Muscle of leg (tissue), 3 donors: ENCODE measurements at regions not wholly inside any gene's neighbourhood (a gene's known extent, or its start where the extent isn't known, plus 50 kb on each side); places are given as distances from the start of the nearest gene placed in this dataset.

Experiments
- DNase-seq: peaks from one replicate; pipeline ENCODE4 v3.0.0; 2013
- H3K27ac ChIP-seq: one replicate; pipeline ENCODE4 v1.5.1; 2013; ENCODE audit warnings: mild to moderate bottlenecking, low read length, control low read depth
- H3K27me3 ChIP-seq: one replicate; pipeline ENCODE4 v1.6.1; 2013; ENCODE audit warnings: low read length; ENCODE audit not compliant: control insufficient read depth, insufficient read depth
- H3K36me3 ChIP-seq: one replicate; pipeline ENCODE4 v1.6.1; 2013; ENCODE audit warnings: low read length; ENCODE audit not compliant: control insufficient read depth, insufficient read depth
- H3K4me1 ChIP-seq: one replicate; pipeline ENCODE4 v1.6.1; 2013; ENCODE audit warnings: low read length; ENCODE audit not compliant: control insufficient read depth, insufficient read depth
- H3K4me3 ChIP-seq: one replicate; pipeline ENCODE4 v1.5.1; 2013; ENCODE audit warnings: low read length, control low read depth
- H3K9me3 ChIP-seq: replicated peaks from 2 replicates; pipeline ENCODE4 v1.6.1; 2013; ENCODE audit warnings: low read depth, low read length; ENCODE audit not compliant: control insufficient read depth
- WGBS: methylation state at CpG from one replicate; pipeline ENCODE4 v1.1.5; 2013; ENCODE audit warnings: missing lambda C conversion rate; ENCODE audit not compliant: insufficient coverage; 5-methylcytosine and 5-hydroxymethylcytosine counted together

DNA sequence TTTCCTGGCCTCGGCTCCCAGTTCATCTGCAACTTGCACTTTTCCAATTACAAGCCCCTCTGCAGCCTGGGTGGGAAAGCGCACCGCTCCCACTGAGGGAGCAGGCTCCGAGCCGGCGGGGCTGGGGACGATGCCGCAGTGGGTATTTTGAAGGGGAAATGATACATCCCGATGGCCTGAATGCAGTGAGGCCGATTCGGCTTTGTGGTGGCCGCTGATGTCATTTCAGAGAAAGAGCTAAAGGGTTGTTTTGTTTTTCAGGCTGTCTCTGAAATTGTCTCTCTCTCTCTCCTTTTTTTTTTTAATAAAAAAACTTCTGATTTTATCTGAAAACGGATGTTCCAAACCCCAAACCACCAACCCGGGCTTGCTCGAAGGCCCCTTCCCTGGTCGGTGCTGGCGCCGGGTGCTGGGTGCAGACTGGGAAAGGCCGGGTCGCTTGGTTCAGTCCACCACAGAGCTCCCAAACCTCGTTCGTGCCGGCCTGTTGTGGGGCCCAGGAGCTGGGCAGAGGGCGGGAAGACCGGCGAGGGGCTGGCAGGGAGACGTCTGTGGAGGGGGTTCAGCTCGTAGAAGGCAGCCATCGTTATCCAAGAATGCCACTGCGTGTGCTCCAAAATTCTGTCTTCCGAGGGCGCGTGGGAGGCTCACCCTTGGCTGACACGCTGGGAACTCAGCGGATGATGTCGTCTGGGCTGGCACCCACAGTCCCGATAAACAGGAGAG, 102.8 kb downstream of the FOXL1 start:
- peaks cover 10% of the 10 kb centered on the region for H3K4me1 ChIP-seq
- DNase-seq, result no peak
- 74% methylated on average over 25 of the region's 37 CpGs for WGBS
- H3K4me3 ChIP-seq, result no peak overlapping the region
- H3K9me3 ChIP-seq, result no peaks in the 10 kb centered on the region
- H3K27ac ChIP-seq, result peak overlapping the region; percentile 42
- H3K27me3 ChIP-seq, result peaks cover 39% of the 10 kb centered on the region
- no peaks in the 10 kb centered on the region for H3K36me3 ChIP-seq

DNA sequence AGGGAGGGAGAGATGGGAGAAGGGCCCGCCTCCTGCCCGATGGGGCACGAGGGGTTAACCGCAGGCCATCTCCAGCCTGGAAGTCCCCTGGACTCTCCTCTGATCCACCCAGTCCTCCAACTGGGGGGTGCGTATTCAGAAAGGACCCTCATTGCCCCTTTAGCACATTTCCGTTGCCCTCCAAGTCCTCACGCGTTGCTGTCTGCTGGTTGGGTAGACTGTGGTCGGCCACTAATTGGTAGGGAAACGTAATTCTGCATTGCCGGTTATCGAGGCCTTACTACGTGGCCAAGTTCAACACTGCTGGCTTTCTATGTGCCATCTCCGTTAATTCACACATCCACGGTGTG, 103.4 kb downstream of the FOXL1 start:
- WGBS, result 93% methylated on average over 10 of the region's 15 CpGs

DNA sequence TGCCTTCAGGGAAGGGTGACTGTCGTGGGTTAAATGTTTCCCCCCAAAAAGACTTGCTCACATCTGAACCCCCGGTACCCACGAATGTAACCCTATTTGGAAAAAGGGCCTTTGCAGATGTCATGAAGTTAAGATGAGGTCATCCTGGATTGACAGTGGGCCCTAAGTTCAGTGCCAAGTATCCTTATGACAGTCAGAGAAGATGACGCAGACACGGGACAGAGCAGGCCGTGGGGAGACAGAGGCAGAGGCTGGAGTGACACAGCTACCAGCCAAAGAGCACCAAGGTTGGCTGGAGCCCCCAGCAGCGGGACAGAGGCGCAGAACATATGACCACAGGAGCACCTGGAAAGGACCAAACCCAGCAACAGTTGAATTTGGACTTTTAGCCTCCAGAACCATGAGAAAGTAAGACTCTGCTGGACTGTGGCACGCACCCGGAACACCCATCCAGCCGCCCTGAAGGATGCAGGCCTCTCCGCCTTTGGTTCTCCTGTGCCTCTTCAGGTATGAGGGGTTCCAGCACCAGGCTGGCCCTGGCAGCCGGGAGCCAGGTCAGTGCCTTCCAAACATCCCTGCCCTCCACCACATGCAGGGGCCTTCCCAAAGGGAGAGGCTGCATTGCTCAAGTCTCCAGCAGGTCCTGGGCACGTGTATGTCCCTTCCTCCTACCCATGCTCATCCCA, 104.0 kb downstream of the FOXL1 start:
- WGBS, result 79% methylated on average over 12 of the region's 14 CpGs
- Histone ChIP-seq H3K27ac (no peak overlapping the region), H3K4me3 (no peak overlapping the region), H3K36me3 (no peaks in the 10 kb centered on the region), H3K9me3 (no peaks in the 10 kb centered on the region), H3K4me1 (peaks cover 10% of the 10 kb centered on the region), H3K27me3 (peaks cover 32% of the 10 kb centered on the region)
- DNase-seq, result no peak

More for the DNA sequence above, 103.4 kb downstream of the FOXL1 start:
- DNase-seq, result no peak
- H3K9me3 ChIP-seq, result no peaks in the 10 kb centered on the region
- H3K4me1 ChIP-seq, result peaks cover 10% of the 10 kb centered on the region
- no peaks in the 10 kb centered on the region for H3K36me3 ChIP-seq
- peaks cover 34% of the 10 kb centered on the region for H3K27me3 ChIP-seq
- no peak overlapping the region for H3K4me3 ChIP-seq
- H3K27ac ChIP-seq, result no peak overlapping the region

DNA sequence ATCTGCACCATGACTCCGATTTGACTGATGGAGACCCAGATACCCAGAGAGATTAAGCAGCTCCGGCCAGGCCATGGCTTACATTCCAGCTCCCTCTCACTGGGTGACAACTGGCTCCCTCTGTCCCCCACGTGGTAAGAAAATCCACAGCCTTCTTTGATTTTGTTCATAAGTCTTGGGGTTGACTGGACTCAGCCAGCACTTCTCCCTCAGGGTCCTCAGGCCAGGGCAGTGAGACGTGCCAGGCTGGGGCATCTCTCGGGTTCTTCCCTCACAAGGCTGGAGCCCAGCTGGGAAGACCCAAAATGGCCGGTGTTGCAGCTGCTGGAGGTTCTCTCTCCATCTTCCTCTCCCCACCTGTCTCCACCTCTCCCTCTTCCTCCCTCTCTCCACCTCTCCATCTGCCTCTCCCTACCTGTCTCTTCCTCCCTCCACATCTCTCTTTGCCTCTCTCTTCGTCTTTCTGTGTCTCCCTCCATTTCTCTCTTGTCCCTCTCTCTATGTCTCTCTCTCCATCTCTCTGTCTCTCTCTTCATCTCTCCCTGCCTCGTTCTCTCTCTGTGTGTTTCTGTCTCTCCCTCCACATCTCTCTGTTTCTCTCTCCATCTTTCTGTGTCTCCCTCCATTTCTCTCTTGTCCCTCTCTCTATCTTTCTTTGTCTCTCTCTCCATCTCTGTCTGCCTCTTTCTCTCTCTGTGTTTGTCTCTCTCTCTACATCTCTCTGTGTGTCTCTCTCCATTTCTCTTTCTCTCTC, 105.3 kb downstream of the FOXL1 start:
- Histone ChIP-seq H3K36me3 (no peaks in the 10 kb centered on the region), H3K4me3 (no peak overlapping the region), H3K27ac (no peak overlapping the region), H3K4me1 (peaks cover 10% of the 10 kb centered on the region), H3K9me3 (no peaks in the 10 kb centered on the region), H3K27me3 (peaks cover 28% of the 10 kb centered on the region)
- 68% methylated on average over 8 of the region's 8 CpGs for WGBS
- DNase-seq, result no peak

DNA sequence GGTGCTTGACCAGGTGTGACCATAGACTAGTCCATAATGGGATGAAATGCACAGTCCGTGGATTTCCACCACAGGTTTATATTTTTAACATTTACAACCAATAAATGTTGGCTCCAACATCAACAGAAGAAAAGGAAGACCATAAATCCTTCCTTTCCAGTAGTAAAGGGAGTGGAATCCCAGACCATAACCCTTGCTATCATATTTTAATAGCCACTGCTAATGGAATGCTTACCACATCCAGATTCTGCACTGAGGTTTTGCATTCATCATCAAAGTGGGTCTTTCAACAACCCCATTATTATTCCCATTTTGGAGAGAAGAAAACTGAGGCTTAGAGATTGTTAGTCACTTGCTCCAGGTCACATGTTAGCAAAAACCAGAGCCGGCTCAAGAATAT, 106.7 kb downstream of the FOXL1 start:
- no CpG with 5 or more reads among the region's 2 CpGs for WGBS
- Histone ChIP-seq H3K4me3 (no peak overlapping the region), H3K9me3 (no peaks in the 10 kb centered on the region), H3K27ac (no peak overlapping the region), H3K36me3 (no peaks in the 10 kb centered on the region), H3K27me3 (peaks cover 24% of the 10 kb centered on the region), H3K4me1 (peaks cover 6% of the 10 kb centered on the region)
- DNase-seq, result no peak

DNA sequence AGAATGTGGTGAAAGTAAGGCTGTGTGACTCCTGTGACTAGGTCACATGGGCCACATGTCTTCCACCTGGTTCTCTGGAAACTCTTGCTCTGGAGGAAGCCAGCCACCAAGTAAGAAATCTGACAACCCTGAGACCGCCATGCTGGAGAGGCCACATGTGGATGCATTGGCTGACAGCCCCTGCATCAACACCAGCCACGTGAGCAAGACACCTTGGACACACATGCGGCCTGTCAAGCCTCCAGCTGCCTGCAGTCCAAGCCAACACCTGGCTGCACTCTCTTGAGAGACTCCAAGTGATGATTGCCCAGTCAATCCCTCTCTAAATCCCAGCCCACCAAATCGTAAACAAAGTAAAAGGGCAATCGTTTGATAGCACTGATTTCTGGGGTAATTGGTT, 112.6 kb downstream of the FOXL1 start:
- H3K27me3 ChIP-seq, result peaks cover 27% of the 10 kb centered on the region
- no peaks in the 10 kb centered on the region for H3K36me3 ChIP-seq
- no peaks in the 10 kb centered on the region for H3K9me3 ChIP-seq
- no peaks in the 10 kb centered on the region for H3K4me1 ChIP-seq
- no peak overlapping the region for H3K27ac ChIP-seq
- DNase-seq, result no peak
- WGBS, result 63% methylated on average over 3 of the region's 5 CpGs
- H3K4me3 ChIP-seq, result no peak overlapping the region

DNA sequence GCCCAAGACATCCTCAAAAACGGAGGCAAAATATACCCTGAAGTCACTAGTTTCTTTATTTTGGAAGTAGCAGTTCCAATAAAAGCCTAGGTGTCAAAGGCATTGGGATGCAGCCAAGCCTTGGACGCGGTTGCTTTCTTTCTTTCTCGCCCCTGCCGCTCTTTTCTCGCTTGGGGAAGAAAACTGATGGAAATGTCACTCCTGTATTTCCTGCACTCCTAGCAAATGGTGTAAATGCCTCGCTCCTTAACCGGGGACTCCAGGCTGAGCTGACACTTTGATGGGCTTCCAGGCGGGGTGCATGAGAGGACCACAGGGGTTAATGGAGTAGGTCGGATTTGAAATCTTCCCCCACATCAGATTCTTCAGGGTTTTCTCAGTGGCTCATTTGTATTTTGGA, 114.1 kb downstream of the FOXL1 start:
- H3K4me3 ChIP-seq, result no peak overlapping the region
- no peak overlapping the region for H3K27ac ChIP-seq
- no peaks in the 10 kb centered on the region for H3K9me3 ChIP-seq
- DNase-seq, result no peak
- H3K27me3 ChIP-seq, result peaks cover 29% of the 10 kb centered on the region
- 49% methylated on average over 3 of the region's 10 CpGs for WGBS
- no peaks in the 10 kb centered on the region for H3K36me3 ChIP-seq
- no peaks in the 10 kb centered on the region for H3K4me1 ChIP-seq

DNA sequence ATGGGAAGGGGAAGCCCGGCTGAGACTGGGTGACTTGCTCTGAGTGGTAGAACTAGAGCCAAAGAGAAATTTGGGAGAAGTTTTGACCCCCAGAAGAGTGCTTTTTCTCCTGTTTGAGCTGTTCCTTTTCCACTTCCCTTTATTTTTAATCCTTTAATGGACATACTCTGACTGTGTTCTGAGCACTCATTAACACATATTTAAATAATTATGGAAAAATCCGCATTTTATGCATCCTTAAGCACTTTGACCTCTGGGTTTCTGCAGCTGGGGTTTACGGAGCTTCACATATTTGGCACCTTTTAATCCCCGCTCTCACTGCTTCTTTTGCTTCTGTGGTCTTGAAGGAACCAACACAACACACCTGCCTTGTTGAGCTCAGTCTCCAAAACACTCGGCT, 114.7 kb downstream of the FOXL1 start:
- Histone ChIP-seq H3K9me3 (no peaks in the 10 kb centered on the region), H3K27ac (no peak overlapping the region), H3K4me3 (no peak overlapping the region), H3K27me3 (peaks cover 31% of the 10 kb centered on the region), H3K36me3 (no peaks in the 10 kb centered on the region), H3K4me1 (no peaks in the 10 kb centered on the region)
- WGBS, result 50% methylated on average over 2 of the region's 5 CpGs
- no peak for DNase-seq

DNA sequence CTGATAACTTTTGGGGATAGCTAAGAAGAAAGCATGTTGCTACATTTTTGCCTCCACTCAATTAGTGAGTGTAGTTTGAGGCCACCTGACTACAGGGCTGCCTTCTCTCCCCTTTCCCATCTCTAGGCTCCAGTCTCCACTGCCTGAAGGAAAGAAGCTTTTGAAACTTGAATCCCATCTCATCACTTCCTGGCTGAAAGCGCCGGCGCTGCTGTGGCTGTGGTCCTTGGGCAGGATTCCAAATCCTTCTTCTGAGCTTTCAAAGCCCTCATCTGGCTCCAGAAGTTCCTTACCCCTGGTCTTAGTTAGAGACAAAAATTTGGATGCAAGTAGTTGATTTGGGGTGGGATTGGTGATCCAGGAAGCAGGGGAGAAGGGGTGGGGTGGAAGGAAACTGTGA, 119.4 kb downstream of the FOXL1 start:
- H3K27ac ChIP-seq, result no peak overlapping the region
- peak; percentile 51 for DNase-seq
- no peaks in the 10 kb centered on the region for H3K9me3 ChIP-seq
- H3K4me1 ChIP-seq, result no peaks in the 10 kb centered on the region
- H3K36me3 ChIP-seq, result no peaks in the 10 kb centered on the region
- no peak overlapping the region for H3K4me3 ChIP-seq
- H3K27me3 ChIP-seq, result peaks cover 23% of the 10 kb centered on the region
- no CpG with 5 or more reads among the region's 3 CpGs for WGBS
